ENCODE measurements at regions not wholly inside any gene's neighbourhood (a gene's known extent, or its start where the extent isn't known, plus 50 kb on each side); places are given as distances from the start of the nearest gene placed in this dataset.

DNA sequence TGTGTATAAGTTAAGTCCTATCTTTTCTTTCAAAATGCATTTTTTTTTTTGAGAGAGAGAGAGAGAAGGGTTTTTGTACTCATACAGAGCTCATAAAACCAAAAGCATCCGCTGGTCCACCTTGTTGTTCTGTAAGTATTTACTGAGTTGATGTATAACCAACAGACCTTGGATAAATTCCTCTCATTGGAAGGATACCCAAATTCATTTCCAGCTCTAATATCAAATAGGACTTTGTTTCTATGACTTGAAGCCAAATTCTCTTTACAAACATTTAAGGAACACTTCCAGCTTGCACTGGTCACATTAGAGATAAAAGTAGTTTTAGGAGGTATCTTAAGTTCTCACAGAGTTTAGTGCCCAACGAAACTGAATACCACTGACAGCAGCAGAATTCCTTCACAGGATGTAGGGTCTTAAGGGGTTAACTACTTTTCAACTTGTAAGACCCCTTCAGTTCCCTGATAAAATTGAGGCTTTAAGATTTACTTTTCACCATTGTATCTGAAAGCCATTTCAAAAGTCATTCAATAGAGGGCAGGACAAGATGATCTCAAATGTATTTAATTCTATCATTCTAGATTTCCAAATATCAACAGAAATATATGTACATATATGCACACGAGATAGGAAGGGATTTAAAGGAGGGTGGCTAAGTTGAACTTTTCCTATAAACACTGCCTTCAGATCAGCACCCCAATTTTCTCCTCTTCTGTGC is 1398.5 kb upstream of the CELF4 start:
- in situ Hi-C loops (cut with MboI; ENCODE audit: low pct_unique_long_range_greater_than_20kb, low sequenced_read_pairs, unreplicated experiment) = no loop called here
- TF ChIP-seq CTCF (IDR thresholded peaks at IDR 0.05; ENCODE audit: extremely low read depth, insufficient read depth, missing control alignments) = no peak
- no peak for DNase-seq (ENCODE audit: low spot score)

DNA sequence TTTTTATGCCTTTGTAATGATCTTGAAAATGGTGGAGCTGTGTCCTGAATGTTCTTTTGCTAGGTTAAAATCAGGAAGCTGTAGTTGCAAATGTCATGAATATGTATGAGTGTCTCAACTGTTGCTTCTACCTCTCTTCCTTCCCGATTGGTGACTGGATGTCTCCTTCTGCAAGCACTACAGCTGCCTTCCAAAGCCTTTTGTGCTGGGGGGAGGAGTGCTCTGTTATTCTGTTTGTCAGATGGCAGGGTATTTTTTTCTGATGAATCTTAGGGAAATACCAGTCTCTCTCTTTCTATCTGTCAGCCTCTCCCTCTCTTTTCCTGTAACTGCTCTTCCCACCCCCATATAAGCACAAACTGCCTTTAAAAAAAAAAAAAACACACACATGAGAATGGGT is 1396.3 kb upstream of the CELF4 start:
- no peak for TF ChIP-seq CTCF (IDR thresholded peaks at IDR 0.05; ENCODE audit: extremely low read depth, insufficient read depth, missing control alignments)
- in situ Hi-C loops (cut with MboI; ENCODE audit: low pct_unique_long_range_greater_than_20kb, low sequenced_read_pairs, unreplicated experiment) = no loop called here
- no peak for DNase-seq (ENCODE audit: low spot score)

DNA sequence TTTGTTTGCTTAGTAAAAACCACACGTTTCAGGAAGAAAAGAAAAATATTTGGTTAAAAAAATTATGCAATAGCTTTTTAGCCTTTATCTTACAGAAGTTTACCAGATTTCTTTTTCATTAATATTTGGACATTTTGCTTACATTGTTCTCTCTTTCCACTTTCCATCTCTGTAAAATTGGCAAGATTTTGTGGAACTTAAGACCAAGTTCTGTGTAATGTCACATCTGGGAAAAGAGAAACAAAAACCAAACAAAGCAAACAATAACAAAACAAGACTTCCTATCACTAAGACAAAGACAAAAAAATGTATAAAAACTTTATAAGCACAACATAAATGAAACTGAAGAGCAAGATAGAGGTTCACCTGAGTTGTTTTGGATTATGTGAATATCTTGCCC is 1392.1 kb upstream of the CELF4 start:
- no peak for DNase-seq (ENCODE audit: low spot score)
- TF ChIP-seq CTCF (IDR thresholded peaks at IDR 0.05; ENCODE audit: extremely low read depth, insufficient read depth, missing control alignments) = no peak
- in situ Hi-C loops (cut with MboI; ENCODE audit: low pct_unique_long_range_greater_than_20kb, low sequenced_read_pairs, unreplicated experiment) = no loop called here

- in situ Hi-C loops (cut with MboI; ENCODE audit: low pct_unique_long_range_greater_than_20kb, low sequenced_read_pairs, unreplicated experiment) = no loop called here
- TF ChIP-seq CTCF (IDR thresholded peaks at IDR 0.05; ENCODE audit: extremely low read depth, insufficient read depth, missing control alignments) = no peak
- no peak for DNase-seq (ENCODE audit: low spot score)
Measured at GRCh38 chr18:38956068-38956467, 1390.5 kb upstream of the CELF4 start.

DNA sequence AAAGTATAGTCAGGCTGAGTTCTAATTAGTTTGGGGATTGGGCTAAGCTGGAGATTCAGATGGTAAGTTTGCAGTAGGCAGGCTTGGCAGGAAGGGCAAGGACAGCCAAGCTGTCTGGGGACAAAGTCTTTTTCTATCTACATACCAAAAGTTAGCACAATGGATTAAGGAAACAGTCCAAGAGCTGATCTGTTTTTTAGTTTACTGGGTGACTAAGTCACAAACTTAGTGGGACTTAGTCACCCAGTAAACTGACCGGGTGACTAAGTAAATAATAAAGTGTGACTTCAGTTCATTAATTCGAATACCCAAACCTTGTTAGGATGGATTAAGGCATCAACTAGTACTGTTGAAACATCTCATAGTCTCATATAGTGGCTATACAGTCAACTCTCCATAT is 1386.0 kb upstream of the CELF4 start:
- no peak for DNase-seq (ENCODE audit: low spot score)
- in situ Hi-C loops (cut with MboI; ENCODE audit: low pct_unique_long_range_greater_than_20kb, low sequenced_read_pairs, unreplicated experiment) = no loop called here
- no peak for TF ChIP-seq CTCF (IDR thresholded peaks at IDR 0.05; ENCODE audit: extremely low read depth, insufficient read depth, missing control alignments)

DNA sequence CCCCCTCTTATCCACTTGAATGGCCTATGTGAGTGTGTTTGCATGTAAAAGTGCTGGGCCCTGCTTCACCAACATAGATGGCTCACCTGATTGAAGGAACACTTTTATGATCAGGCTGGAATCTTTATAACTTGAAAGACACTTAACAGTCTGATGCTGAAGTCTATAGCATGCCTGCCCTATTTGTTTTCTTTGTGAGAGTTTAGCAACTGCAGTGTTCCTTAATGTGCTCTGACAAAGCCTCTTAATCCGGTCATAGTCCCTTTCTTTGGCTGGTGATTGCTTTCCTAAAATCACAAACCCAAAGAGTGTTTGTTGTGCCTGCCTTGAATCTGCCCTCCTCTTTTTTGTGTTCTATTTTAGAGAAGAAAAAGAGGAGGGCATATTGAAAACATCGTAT is 1382.8 kb upstream of the CELF4 start:
- in situ Hi-C loops (cut with MboI; ENCODE audit: low pct_unique_long_range_greater_than_20kb, low sequenced_read_pairs, unreplicated experiment) = loop anchor here (25.0 kb wide), 1 partner anchor 336 kb away; no protein-coding TSS in a partner anchor
- no peak for TF ChIP-seq CTCF (IDR thresholded peaks at IDR 0.05; ENCODE audit: extremely low read depth, insufficient read depth, missing control alignments)
- no peak for DNase-seq (ENCODE audit: low spot score)
